NCI-H1694 (cell line): ENCODE measurements at regions not wholly inside any gene's neighbourhood (a gene's known extent, or its start where the extent isn't known, plus 50 kb on each side); places are given as distances from the start of the nearest gene placed in this dataset.

Experiments
- DNase-seq: peaks from one replicate; lab custom pipeline; 2025; lab: John Stamatoyannopoulos, UW

GRCh38 chr15:31275331-31276262, 51.0 kb upstream of the KLF13 start:
- no peak for DNase-seq

GRCh38 chr15:31276596-31277298, 49.9 kb upstream of the KLF13 start:
- peak; percentile 50 for DNase-seq
